AG04450 (cell line): ENCODE measurements at regions not wholly inside any gene's neighbourhood (a gene's known extent, or its start where the extent isn't known, plus 50 kb on each side); places are given as distances from the start of the nearest gene placed in this dataset.

ENCODE experiments used
- CTCF ChIA-PET: fragments of 300-600, 350-600 bp; formaldehyde crosslinking; extraction: SDS; loops from one replicate; lab custom pipeline; 2022; ENCODE audit warnings: antibody characterized with exemption, inconsistent platforms; lab: Charles Lee
- POLR2A ChIA-PET: fragments of 350-600 bp; formaldehyde crosslinking; extraction: SDS; loops from one replicate; lab custom pipeline; 2021; ENCODE audit warnings: antibody characterized with exemption, inconsistent platforms; lab: Yijun Ruan, JAX
- DNase-seq: peaks from one replicate; pipeline ENCODE4 v3.0.0-alpha.2; 2011; ENCODE audit warnings: low read depth, low spot score
- H3K27ac ChIP-seq: one replicate; pipeline ENCODE4 v1.5.1; 2012; ENCODE audit warnings: low read depth, low read length, control low read depth
- H3K27me3 ChIP-seq: one replicate; pipeline ENCODE4 v1.6.0; 2012; ENCODE audit warnings: low read length; ENCODE audit not compliant: control insufficient read depth, insufficient read depth
- H3K4me3 ChIP-seq: 2 replicates; pipeline ENCODE4 v1.5.1; 2011; ENCODE audit warnings: mild to moderate bottlenecking, low read depth, low read length, control low read depth
- H3K9me3 ChIP-seq: 2 replicates; pipeline ENCODE4 v1.5.1; 2012; ENCODE audit warnings: low read length; ENCODE audit not compliant: control insufficient read depth, insufficient read depth
- TF ChIP-seq, protein P1 (sequence below): IDR thresholded peaks from 2 replicates; pipeline ENCODE4 v1.5.1; 2011; ENCODE audit warnings: low read depth, low read length, control low read depth, inconsistent platforms

DNA sequence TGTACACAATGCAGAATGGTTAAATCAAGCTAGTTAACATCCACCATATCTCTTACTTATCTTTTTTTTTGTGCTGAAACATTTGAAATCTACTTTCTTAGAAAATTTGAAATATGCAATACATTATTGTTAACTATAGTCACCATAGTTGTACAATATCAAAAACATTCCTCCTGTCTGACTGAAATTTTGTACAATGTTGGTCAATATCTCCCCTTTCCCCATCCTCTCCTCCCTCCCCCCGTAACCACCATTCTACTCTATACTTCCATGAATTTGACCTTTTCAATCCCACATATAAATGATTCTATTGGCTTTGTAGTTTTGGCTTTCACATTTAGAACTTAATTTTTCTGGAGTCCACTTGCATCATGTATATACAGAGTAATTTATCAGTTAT is 63.5 kb upstream of the DCD start:
- Histone ChIP-seq H3K27me3 (no peaks in the 10 kb centered on the region), H3K27ac (no peak overlapping the region), H3K9me3 (no peaks in the 10 kb centered on the region), H3K4me3 (no peak overlapping the region)
- TF ChIP-seq, protein P1, sequence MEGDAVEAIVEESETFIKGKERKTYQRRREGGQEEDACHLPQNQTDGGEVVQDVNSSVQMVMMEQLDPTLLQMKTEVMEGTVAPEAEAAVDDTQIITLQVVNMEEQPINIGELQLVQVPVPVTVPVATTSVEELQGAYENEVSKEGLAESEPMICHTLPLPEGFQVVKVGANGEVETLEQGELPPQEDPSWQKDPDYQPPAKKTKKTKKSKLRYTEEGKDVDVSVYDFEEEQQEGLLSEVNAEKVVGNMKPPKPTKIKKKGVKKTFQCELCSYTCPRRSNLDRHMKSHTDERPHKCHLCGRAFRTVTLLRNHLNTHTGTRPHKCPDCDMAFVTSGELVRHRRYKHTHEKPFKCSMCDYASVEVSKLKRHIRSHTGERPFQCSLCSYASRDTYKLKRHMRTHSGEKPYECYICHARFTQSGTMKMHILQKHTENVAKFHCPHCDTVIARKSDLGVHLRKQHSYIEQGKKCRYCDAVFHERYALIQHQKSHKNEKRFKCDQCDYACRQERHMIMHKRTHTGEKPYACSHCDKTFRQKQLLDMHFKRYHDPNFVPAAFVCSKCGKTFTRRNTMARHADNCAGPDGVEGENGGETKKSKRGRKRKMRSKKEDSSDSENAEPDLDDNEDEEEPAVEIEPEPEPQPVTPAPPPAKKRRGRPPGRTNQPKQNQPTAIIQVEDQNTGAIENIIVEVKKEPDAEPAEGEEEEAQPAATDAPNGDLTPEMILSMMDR = no peak
- CTCF ChIA-PET = no interaction called here
- DNase-seq = no peak
- POLR2A ChIA-PET = no interaction called here

DNA sequence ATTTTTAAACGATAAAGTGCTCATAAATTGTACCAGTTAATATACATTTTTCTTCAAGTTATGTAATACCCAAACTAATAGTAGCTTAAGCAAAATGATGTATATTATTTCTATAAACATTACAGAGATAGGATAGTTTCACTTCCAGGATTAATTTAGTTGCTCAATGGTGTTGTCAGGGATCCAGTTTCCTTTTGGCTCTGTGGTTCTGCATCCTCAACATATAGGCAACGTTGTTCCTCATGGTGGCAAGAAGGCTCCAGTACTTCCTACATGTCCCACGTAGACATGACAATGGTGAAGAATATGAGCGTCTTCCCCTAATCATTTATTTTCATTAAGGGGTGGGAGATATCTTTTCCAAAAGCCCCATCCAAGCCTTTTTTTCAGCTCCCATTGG is 60.7 kb upstream of the DCD start:
- no peak overlapping the region for H3K27ac ChIP-seq
- TF ChIP-seq, protein P1 = no peak
- H3K4me3 ChIP-seq = no peak overlapping the region
- DNase-seq = no peak
- ChIA-PET POLR2A (no interaction called here), CTCF (interaction anchor here (0.6 kb wide), 1 partner anchor 341 kb away, joined by 3 read pairs; no protein-coding TSS in a partner anchor)
- no peaks in the 10 kb centered on the region for H3K9me3 ChIP-seq
- H3K27me3 ChIP-seq = no peaks in the 10 kb centered on the region

DNA sequence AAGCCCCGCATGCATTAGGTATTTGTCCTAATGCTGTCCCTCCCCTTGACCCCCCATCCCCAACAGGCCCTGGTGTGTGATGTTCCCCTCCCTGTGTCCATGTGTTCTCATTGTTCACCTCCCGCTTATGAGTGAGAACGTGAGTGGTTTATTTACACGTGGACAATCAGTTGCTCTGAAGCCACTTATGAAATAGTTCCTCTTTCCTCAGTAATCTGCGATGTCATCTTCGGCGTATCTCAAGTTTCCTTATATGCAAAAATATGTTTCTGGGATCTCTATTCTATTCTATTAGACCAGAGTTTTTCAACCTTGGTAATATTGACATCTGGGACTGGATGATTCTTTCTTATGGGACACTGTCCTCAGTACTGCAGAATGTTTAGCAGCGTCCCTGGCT is 56.0 kb upstream of the DCD start:
- H3K4me3 ChIP-seq = no peak overlapping the region
- TF ChIP-seq, protein P1 = no peak
- POLR2A ChIA-PET = no interaction called here
- CTCF ChIA-PET = no interaction called here
- no peaks in the 10 kb centered on the region for H3K27me3 ChIP-seq
- no peaks in the 10 kb centered on the region for H3K9me3 ChIP-seq
- no peak overlapping the region for H3K27ac ChIP-seq
- no peak for DNase-seq

DNA sequence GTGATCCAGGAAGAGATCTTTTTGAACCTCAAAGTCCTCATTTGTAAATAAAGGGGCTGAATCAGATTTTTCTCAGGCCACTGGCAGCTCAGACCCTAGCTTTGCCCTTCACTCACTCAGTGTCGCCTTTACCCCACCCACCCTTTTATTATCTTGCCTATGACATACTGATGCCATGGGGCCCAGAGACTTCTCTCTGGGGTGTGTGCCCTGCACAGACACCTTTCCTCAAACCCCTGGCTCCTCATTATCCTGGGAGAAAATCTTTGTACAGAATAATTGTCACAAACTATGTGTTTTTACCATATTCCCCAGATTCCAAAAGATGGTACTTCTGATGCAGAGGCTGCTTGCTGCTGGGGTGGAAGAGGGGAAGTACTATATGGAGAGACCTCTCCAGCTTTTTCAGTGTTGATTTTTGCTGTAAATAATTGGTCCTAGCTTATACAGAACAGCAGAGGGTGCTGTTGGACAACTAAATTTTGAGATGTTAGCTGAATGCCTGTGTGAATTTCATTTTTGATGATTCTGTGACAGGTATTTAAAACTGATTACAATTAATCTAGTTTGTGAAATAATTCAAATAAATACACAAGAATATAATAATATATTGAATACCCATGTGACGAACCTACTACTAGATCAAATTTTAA is 53.9 kb upstream of the DCD start:
- Histone ChIP-seq H3K27me3 (no peaks in the 10 kb centered on the region), H3K9me3 (no peaks in the 10 kb centered on the region), H3K4me3 (no peak overlapping the region), H3K27ac (no peak overlapping the region)
- CTCF ChIA-PET = interaction anchor here (0.6 to 3.1 kb wide), 17 partner anchors 9 to 370 kb away, joined by 3 to 15 read pairs (median 5); no protein-coding TSS in a partner anchor
- no peak for DNase-seq
- TF ChIP-seq, protein P1 = peak; percentile 59
- POLR2A ChIA-PET = no interaction called here

DNA sequence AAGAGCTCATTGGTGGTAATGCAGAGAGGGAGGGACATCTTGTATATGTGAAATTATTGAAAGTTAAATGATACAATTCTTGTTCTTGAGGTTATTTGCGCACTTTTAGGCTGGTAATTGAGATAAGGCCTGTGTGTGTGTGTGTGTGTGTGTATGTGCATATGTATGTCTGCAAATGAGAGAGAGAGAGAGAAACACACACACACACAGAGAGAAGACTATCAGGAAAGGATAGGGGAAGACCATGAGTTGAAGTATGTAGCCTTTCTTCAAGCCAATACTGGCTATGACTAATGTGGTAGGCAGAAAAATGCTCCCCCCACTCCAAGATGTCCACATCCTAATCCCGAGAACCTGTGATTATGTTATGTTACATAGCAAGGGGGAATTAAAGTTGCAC is 52.7 kb upstream of the DCD start:
- TF ChIP-seq, protein P1 = no peak
- no peaks in the 10 kb centered on the region for H3K9me3 ChIP-seq
- POLR2A ChIA-PET = no interaction called here
- CTCF ChIA-PET = interaction anchor here (0.8 to 3.1 kb wide), 3 partner anchors 7 to 371 kb away, joined by 3 to 8 read pairs (median 5); no protein-coding TSS in a partner anchor
- no peaks in the 10 kb centered on the region for H3K27me3 ChIP-seq
- H3K27ac ChIP-seq = no peak overlapping the region
- DNase-seq = no peak
- H3K4me3 ChIP-seq = no peak overlapping the region
